ENCODE measurements at regions not wholly inside any gene's neighbourhood (a gene's known extent, or its start where the extent isn't known, plus 50 kb on each side); places are given as distances from the start of the nearest gene placed in this dataset.

DNA sequence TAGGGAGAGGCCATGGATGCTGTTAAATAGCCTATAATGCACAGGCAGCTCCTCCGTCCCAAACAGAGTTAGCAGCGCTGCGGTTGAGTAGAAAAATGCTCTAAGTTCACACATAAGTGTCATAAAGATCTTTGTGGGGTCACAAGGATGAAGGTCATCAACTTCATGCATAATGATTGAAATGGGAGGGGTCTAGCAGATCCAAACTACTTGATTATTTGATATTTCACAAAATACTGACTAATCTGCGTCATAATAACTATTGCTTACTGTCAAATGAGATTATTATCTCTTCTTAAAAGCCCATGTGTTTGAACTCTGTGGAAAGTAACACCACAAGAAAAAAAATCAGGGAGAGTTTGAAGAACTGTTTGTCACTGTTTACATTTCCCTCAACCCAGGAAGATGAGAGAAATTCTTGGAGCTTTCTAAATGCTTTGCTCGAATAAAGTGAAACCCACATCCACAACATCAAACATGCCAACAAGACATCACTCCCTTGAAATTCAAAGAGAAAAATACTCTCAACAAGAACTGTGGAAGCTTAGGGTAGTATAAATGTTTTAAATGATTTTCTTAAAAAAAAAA is 50.5 kb upstream of the CREB1 start:
- Histone ChIP-seq H3K27me3 (ENCODE audit: insufficient read depth, low read length) (no peaks in the 10 kb centered on the region), H3K9me3 (ENCODE audit: low read length) (no peaks in the 10 kb centered on the region), H2AFZ (ENCODE audit: low read depth, low read length) (no peak overlapping the region)

More for the DNA sequence above, 50.5 kb upstream of the CREB1 start:
- H3K4me3 ChIP-seq (ENCODE audit: low read length), result no peak overlapping the region
- no peaks in the 10 kb centered on the region for H3K4me1 ChIP-seq (ENCODE audit: insufficient read depth, low read length)
- no peaks in the 10 kb centered on the region for H3K36me3 ChIP-seq (ENCODE audit: insufficient read depth, low read length)

All from neuron (in vitro differentiated cells).